ENCODE measurements at regions not wholly inside any gene's neighbourhood (a gene's known extent, or its start where the extent isn't known, plus 50 kb on each side); places are given as distances from the start of the nearest gene placed in this dataset.
"Not testable (repeated sequence)": the region's sequence is repeated elsewhere in the genome, so short reads cannot be mapped to it uniquely, and the experiment has no call there.

DNA sequence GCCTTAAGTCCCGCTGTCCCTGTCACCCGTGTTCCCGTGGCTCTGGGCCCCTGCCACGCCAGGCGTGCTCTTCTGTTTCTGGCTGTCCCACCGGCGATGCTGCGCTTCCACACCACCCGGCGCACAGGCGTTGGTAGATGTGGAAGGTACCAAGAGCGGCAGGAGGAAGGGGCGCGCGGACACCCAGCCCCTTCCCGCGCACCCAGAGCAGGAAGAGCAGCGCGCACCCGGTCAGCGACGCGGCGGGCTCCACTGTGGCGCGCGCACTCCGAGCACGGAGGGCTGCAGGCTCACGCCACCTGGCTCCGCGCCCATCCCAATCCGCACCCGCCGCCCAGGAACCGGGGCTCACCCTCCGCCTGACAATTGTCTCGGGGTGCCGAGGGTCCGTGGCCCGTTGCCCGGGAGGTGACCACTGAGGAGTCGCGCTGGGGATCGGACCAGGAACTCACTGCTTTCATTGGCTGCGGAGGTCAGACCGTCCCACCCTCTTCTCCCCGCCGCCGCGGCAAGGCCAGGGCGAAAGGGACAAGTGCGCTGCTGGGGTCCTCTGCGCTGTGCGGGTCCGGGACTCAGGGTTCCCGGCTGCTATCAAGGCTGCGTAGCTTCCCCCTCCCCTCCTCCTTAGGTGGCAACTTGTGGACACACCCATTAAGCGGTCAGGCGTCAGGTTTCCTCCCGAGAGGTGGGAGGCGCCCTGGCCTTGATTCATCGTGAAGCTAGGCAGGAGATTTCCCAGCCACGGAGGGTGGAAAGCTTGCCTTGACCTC is 121.6 kb upstream of the ZNF92 start:
- DNase-seq = peak; percentile 19 to 20

DNA sequence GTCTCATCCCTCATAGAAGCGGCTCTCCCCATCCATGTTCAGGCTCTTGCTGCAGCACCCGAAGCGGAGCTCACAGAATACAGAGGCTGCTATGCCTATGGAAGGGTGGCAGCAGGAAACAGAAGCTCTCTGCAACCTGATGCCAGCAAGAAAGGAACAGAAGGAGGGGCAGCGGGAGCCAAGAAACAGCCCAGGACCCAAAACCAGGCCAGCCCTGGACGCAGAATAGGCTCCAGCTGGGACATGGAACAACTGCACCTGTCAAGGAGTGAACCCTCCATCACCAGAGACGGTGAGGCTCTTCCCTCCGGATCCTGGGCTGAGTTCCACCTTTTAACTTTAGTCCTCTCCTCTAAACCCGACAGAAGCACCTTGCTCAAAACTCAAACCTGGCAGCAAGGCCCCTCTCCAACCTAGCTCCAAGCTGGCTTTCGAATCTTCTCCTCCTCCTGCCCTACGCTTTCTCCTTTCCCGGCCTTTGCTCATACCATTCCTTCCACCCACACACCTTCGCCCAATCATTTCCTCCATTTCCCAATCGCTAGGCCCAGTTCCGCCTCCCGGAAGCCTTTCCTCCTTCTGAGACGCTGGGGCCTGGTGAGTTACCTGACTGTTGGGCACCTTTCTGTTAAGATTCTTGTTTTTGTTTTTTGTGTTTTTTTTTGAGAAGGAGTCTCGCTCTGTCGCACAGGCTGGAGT is 122.8 kb upstream of the ZNF92 start:
- no peak for DNase-seq

DNA sequence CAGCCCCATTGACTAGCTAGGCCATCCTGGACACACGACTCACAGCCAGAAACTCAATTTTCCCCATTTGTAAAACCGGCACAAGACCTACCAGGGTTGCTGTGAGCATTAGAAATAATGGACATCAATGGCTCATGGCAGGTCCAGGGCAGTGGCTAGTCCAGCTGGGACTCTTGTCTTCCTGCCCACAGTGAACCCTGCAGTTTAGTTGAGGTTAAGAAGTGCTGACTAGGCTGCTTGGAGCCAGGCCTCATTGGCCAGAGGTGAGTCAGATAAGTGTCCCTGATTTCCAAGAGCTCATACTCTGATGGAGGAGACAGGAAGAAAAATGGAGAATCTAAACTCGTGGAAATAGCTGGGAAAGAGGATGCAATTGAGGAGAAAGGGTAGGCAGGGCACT is 123.4 kb upstream of the ZNF92 start:
- no peak for DNase-seq

DNA sequence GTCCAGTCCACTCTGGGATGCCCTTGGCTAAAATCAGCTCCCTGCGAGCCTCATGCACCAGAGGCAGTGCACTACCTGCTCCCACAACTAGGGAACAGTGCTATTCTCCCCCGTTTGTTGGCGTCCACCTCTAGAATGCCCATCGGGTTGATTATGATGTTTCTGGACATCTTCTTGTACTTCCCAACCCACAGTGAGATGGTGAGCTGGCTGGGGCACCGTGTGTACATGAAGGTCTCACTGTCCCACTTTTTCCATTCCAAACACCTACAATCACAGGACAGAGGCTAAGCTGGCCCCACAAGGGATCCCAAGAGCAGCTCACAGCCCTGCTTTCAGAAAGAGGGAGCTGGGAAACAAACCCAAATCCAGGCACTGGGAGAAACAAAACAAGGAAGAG is 126.2 kb upstream of the ZNF92 start:
- DNase-seq = no peak

DNA sequence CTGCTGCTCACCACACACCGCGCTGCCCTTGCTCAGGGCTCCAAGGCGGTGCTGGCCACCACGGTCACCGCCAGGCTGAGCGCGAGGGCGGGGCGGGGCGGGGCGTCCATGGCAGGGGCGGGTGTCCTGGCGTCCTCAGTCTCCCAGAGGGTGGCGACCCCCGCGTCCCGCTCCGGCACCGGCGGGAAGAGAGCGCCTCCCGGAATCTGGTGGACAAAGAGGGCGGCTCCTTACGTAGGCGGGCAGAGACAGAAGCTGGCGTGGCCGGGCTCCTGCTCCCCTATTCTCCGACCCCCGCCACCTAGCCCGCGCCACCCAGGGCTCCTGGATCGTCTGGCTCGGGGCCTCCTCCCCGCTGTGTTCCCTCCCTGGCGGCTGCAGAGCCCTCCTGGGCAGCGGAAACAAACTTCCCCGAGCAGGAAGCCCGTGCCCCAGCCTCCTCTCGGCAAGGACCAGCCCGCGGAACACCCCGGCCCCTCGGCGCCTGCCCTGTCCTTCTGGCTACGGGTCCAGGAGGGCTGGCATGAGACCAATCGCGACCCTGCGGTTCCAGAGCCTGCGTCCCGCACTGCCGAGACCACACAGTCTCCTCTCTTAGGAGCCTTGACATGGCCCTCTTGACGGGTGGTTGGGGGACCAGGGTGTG is 133.8 kb upstream of the ZNF92 start:
- DNase-seq = no peak

DNA sequence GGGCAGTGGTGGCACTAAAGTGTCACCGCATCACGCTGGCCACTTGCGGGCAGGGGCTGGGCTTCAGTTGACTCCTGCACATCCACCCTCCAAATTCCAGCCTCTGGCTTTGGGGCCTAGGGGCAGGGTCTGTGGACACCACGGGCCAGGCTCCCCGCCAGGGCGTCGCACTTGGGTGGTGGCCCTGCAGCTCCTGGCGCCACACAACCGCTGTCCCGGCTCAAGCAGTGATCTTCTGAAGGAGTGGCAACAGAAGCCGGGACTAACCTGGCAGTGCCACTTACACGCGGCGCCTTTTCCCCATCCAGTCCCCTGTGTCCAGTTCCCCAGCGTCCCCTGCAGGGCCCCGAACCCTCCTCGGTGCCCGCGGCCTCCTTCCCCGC is 134.3 kb upstream of the ZNF92 start:
- no peak for DNase-seq

DNA sequence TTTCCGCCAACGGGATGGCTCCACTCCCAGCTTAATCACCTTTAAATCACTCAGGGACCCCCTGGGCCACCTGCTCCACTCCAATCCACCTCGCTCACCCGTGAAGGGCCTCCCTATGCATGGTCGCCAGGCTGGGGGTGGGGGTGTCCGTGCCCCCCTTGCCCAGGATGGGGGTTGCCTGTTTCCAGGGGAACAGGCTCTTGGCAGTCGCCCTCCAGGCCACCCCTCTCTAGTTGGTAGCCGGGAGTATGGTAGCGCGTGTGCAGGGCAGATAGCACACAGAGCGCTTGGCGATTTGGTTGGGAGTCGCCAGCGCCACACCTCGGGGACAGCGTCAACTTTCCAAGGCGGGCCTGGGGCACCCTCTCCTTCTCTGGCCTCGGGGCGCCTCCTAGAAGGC is 134.9 kb upstream of the ZNF92 start:
- no peak for DNase-seq

DNA sequence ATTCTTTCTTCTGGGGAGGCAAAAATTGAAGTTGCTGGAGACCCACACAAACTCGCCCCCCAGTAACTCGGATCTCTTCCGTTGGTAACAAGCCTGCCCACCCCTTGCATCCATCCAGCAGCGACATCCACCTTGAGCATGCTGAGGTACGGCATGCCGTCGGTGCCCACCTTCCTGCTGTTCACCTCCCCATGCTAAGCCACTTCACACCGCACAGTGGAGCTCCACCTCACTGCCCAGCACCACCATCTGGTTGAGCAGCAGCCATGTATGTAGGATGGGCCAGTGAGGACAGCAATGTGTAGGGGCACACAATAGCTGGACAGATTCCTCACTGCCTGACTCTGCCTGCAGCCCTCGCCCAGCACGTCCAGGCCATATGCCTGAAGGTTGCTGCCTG is 138.1 kb upstream of the ZNF92 start:
- DNase-seq = no peak

DNA sequence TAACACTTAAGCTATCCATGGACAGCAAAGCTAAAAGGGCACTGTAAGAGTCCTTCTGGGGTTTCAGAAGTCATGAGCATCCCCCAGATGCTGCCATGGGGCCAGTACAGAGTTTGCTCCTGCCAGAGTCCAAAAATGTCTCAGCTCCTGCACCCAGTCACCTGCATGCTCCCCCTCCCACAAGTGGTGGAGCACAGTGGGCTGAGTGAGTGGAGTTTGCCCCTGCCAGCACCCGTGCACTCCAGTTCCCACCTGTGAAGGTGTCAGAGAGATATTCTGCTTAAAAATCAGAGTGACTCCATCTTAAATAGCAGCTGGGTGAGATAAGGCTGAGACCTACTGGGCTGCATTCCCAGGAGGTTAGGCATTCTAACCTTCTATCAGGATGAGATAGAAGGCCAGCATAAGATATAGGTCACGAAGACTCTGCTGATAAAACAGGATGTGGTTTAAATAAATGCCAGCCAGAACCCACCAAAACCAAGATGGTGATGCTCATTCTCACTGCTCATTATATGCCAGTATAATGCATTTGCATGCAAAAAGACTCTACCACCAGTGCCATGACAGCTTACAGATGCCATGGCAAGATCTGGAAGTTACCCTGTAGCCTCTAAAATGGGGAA is 140.1 kb upstream of the ZNF92 start:
- no peak for DNase-seq

DNA sequence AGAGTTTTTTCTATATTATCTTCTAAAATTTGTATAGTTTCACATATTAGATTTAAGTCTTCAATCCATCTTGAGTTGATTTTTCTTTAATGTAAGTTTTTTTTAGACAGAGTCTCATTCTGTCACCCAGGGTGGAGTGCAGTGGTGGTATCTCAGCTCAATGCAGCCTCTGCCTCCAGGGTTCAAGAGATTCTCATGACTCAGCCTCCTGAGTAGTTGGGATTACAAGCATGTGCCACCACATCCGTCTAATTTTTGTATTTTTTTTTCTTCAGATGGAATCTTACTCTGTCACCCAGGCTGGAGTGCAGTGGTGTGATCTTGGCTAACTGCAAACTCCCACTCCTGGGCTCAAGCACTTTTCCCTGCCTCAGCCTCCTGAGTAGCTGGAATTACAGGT is 143.4 kb upstream of the ZNF92 start:
- DNase-seq = no peak

DNA sequence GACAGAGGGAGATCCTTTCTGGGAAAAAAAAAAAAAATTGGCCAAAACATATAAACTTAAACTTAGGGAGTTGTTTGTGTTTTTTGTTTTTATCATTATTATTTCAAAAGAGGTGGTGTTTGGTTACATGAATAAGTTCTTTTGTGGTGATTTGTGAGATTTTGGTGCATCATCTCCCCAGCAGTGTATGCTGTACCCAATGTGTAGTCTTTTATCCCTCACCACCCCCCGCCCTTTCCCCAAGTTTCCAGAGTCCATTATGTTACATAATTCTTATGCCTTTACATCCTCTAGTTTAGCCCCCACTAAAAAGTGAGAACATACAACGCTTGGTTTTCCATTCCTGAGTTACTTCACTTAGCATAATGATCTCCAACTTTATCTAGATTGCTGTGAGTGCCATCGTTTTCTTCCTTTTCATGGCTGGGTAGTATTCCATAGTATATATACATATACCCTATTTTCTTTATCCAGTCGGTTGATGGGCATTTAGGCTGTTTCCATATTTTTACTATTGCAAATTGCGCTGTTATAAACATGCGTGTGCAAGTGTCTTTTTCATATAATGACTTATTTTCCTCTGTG is 148.1 kb upstream of the ZNF92 start:
- no peak for DNase-seq

DNA sequence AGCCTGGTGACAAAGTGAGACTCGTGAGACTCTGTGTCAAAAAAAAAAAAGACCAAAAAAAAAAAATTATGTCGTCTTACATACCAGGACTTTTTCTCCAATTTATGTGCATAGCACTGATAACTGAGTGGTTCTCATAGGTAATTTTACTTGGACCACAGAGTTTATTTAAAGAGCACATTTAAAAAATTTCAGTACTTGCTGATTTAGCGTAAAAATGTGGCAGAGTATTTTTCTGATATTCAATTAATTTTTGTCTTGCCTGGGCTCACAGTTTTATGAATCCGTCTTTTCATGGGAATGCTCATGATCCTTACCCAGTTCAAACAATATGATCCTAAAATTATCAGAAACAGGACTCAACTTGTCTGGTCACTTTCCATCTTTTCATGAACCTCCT is 151.0 kb upstream of the ZNF92 start:
- no peak for DNase-seq

DNA sequence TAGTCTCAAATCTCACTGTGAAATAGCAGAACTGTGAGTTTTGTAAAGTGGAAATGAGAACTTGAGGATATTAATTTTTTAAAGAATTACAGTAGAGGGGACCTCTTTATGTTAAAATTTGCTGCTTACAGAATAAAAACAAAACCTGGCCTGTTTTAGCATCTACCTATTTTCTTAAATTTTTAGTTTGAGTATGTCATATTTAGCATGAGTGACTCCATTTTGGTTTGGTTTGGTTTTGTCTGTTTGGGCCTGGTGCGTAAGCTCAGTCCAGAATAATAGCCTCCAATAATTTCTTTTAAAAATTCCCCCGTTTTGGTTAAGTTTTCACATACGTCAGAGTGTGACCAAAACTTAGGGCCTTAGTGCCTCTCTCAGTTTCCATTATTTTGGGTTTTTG is 152.0 kb upstream of the ZNF92 start:
- DNase-seq = no peak

DNA sequence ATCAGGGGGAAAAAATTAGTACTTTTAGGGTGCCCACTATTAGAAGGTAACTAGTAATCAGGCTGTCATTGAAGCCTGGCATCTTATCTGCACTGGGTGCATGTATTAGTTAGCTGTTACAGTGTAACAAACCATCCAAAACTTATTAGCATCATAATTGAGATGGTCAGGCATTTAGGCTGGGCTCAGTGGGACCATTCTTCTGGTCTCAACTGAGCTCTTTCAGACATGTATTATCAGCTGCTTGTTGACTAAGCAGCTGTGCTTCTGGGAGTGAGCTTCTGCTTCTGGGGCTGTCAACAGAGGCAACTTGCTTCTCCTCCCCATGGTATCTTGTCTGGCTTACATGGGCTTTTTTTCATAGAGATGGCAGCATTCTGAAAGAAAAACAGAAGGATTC is 154.0 kb upstream of the ZNF92 start:
- DNase-seq = no peak

DNA sequence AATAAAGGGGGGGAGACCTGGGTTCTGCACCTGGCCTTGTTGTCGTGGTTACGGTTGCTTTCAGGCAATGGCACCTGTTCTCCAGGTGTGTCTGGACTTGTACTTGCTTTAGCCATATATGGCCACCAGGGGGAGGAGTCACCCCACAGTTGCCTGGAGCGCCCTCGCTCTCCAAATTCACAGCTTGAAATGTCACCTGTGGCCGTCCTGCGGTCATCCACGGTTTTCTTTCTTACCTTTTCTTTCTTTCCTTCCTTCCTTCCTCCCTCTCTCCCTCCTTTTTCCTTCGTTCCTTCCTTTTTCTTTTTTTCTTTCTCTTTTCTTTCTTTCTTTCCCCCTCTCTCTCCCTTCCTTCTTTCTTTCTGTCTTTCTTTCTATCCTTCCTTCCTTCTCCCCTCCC is 157.2 kb upstream of the ZNF92 start:
- DNase-seq = peak; percentile 51 to 57

DNA sequence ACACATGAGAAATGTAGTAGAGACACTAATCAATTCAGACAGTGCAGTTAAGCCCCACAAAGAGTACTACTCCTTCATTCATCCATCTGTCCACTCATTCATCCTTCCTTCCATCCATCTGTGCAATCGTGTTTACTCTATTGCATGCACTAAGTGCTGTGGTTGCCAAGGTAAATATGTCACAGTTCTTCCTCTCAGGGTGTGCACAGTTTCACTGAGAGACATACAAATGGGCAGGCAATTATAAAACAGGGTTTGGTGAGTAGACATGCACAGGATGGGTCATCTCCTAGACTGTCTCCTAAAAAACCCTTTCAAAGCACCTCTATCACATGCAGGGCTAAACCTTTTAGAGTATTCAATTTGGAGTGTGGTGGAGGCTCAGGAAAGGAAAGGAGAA is 160.4 kb upstream of the ZNF92 start:
- DNase-seq = not testable (repeated sequence)

DNA sequence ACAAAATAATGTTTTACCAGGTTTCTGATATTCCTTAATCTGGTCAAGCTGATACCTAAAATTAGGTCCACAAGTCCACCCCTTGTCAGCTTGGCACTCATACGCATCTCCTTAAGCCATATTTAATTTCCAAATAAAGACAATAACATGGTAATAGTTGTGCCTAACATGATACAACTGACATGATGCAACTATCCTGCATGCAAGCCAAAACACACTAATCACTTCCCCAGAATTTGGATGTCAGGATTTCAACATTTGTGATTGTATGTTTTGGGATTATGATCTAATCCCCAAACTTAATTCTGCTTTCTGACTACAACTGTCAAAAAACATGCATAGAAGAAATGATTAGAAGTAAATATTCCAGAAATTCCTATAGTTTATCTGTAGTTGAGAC is 174.4 kb upstream of the ZNF92 start:
- not testable (repeated sequence) for DNase-seq

DNA sequence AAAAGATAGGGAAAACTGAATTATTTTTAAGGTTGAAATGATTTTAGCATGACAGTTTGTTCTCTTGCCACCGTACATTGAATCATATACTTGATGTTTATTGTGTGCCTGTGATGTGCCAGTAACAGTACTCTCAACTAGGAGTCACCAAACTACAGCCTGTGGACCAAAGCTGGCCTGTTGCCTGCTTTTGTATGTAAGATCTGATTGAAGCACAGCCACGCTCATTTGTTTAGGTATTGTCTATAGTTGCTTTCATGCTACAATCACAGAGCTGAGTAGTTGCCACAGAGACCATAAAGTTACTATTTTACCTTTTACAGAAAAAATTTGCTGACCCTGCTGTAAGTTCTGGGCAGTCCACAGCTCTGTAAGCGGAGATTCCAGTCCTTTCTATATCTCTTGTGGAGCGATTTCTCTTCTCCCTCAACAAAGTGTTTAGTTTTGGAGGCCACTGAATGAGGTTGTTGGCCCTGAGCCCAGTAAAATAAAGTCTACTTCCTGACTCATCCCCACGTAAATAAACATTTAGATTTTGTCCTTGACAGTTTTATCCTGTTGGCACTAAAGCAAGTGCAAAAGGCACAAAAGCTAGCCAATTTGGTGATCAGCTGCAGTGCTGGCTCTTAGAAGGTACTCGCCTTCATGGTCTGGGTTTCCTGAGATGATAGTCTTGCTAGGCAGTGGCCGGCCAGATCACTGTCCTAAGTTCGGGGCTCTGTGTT is 180.2 kb upstream of the ZNF92 start:
- DNase-seq = not testable (repeated sequence)

DNA sequence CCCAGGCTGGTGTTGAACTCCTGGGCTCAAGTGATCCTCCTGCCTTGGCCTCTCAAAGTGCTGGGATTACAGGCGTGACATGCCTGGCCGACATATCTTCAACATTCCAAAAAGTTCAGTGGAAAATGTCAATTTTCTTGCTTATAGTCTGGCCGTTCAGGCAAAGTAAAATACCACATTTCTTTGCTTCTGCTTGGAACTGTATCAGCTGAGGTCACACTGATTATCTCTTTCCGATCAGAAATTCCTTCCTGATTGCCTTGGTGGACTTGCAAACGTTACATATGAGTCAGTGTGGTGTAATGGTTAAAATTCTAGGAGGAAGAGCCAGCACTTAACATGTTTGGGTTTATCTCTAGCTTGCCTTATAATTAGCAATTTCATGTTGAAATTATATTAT is 170.6 kb upstream of the ERV3-1 start:
- not testable (repeated sequence) for DNase-seq

DNA sequence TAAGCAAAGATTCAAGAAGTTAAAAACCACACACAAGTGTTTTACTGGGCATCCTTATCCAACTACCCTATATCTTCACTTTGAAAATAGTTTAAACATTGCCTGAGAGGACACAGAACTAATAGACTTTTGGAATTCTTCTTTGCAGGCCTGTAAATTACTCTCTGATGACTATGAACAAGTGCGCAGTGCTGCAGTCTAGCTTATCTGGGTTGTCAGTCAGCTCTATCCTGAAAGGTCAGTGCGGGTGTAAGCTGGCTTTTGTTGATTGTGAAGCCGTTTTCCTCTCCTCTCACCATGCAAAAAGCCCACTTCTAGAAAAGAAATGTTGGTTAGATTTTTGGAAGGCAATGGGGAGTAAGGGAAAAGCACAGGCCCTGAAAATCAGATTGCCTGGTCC is 143.6 kb upstream of the ERV3-1 start:
- not testable (repeated sequence) for DNase-seq

DNA sequence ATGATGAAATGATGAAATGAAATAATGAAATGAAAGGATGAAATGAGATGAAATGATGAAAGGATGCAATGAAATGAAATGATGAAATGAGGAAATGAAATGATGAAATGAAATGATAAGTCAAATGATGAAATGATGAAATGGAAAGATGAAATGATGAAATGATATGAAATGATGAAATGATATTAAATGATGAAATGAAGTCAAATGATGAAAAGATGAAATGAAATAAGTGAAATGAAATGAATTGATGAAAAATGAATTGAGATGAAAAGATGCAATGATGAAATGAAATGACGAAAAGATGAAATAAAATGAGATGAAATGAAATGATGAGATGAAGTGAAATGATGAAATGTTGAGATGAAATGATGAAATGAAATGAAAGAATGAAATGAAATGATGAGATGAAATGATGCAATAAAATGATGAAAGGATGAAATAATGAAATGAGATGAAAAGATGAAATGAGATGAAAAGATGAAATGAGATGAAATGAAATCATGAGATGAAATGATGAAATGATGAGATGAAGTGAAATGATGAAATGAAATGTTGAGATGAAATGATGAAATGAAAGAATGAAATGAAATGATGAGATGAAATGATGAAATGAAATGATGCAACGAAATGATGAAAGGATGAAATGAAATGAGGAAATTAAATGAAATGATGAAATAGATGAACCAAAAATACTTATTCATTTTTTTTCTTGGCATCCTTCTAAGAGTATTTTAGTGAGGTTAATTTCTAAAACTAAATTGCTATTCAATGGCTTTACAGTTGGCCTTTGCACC is 139.8 kb upstream of the ERV3-1 start:
- DNase-seq = not testable (repeated sequence)

DNA sequence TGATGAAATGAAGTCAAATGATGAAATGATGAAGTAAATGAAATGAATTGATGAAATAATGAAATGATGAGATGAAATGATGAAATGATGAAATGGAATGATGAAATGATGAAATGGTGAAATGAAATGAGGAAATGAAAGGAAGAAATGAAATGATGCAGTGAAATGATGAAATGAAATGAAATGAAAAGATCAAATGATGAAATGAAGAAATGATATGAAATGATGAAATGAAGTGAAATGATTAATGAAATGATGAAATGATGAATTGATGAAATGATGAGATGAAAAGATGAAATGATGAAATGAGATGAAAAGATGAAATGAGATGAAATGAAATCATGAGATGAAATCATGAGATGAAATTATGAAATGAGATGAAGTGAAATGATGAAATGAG is 139.2 kb upstream of the ERV3-1 start:
- DNase-seq = not testable (repeated sequence)

Data from activated CD4-positive, alpha-beta T cell treated with anti-CD3 and anti-CD28 coated beads for 4 hours (primary cell).